RWPE2 (cell line): ENCODE measurements at regions not wholly inside any gene's neighbourhood (a gene's known extent, or its start where the extent isn't known, plus 50 kb on each side); places are given as distances from the start of the nearest gene placed in this dataset.
A peak's percentile ranks its signal among the peaks of the same experiment; 100 is the strongest.

ENCODE experiments used
- ATAC-seq: fragments of 200-7000 bp; cut with Tn5 transposase; 3 replicates; pipeline ENCODE4 v1.9.1; 2021; ENCODE audit warnings: low read depth
- DNase-seq: peaks from one replicate; pipeline ENCODE4 v3.0.0-alpha.2; 2020; ENCODE audit warnings: low spot score
- H3K27ac ChIP-seq: fragments of 450-650 bp; 2 replicates; pipeline ENCODE4 v1.5.1; 2017; ENCODE audit warnings: mild to moderate bottlenecking; ENCODE audit not compliant: poor library complexity, severe bottlenecking
- H3K27me3 ChIP-seq: fragments of 250-450 bp; sonication (Bioruptor Pico); 2 replicates; pipeline ENCODE4 v1.5.1; 2021; ENCODE audit warnings: mild to moderate bottlenecking, moderate library complexity; ENCODE audit not compliant: insufficient read depth, poor library complexity, severe bottlenecking
- H3K36me3 ChIP-seq: fragments of 250-450 bp; sonication (Bioruptor Pico); 2 replicates; pipeline ENCODE4 v1.5.1; 2020; ENCODE audit warnings: low read depth, mild to moderate bottlenecking, moderate library complexity
- H3K4me1 ChIP-seq: fragments of 250-450 bp; sonication (Bioruptor Pico); 2 replicates; pipeline ENCODE4 v1.5.1; 2021; ENCODE audit warnings: mild to moderate bottlenecking, moderate library complexity; ENCODE audit not compliant: insufficient read depth, poor library complexity, severe bottlenecking
- H3K4me3 ChIP-seq: fragments of 250-450 bp; sonication (Bioruptor Pico); 2 replicates; pipeline ENCODE4 v1.5.1; 2021; ENCODE audit warnings: mild to moderate bottlenecking, moderate library complexity; ENCODE audit not compliant: severe bottlenecking
- H3K9me3 ChIP-seq: fragments of 250-450 bp; sonication (Bioruptor Pico); 2 replicates; pipeline ENCODE4 v1.5.1; 2021; ENCODE audit warnings: mild to moderate bottlenecking, moderate library complexity; ENCODE audit not compliant: severe bottlenecking
- CTCF ChIP-seq: fragments of 450-650 bp; IDR thresholded peaks from one replicate; pipeline ENCODE4 v1.5.1; 2017; ENCODE audit warnings: mild to moderate bottlenecking, moderate library complexity; ENCODE audit not compliant: poor library complexity, severe bottlenecking

- no peak for DNase-seq
- no peaks in the 10 kb centered on the region for H3K9me3 ChIP-seq
- H3K4me1 ChIP-seq, result peaks cover 7% of the 10 kb centered on the region
- peak; percentile 23; the same call in 1 of the 3 replicates for ATAC-seq
- TF ChIP-seq CTCF, result no peak
- H3K27me3 ChIP-seq, result no peaks in the 10 kb centered on the region
- H3K27ac ChIP-seq, result no peak overlapping the region
- H3K36me3 ChIP-seq, result no peaks in the 10 kb centered on the region
- no peak overlapping the region for H3K4me3 ChIP-seq
These were observed 145.5 kb downstream of the DLEU7 start for GRCh38 chr13:50697746-50698539.

GRCh38 chr13:50699874-50700663, 143.4 kb downstream of the DLEU7 start:
- ATAC-seq (no peak), DNase-seq (no peak)
- H3K4me1 ChIP-seq, result peaks cover 7% of the 10 kb centered on the region
- H3K27me3 ChIP-seq, result no peaks in the 10 kb centered on the region
- no peaks in the 10 kb centered on the region for H3K9me3 ChIP-seq
- no peak for TF ChIP-seq CTCF
- no peak overlapping the region for H3K4me3 ChIP-seq
- H3K36me3 ChIP-seq, result no peaks in the 10 kb centered on the region
- no peak overlapping the region for H3K27ac ChIP-seq

- no peak overlapping the region for H3K27ac ChIP-seq
- DNase-seq (no peak), ATAC-seq (no peak)
- no peaks in the 10 kb centered on the region for H3K9me3 ChIP-seq
- H3K4me1 ChIP-seq, result peaks cover 7% of the 10 kb centered on the region
- no peaks in the 10 kb centered on the region for H3K36me3 ChIP-seq
- H3K4me3 ChIP-seq, result no peak overlapping the region
- H3K27me3 ChIP-seq, result no peaks in the 10 kb centered on the region
- no peak for TF ChIP-seq CTCF
These were observed 142.7 kb downstream of the DLEU7 start for GRCh38 chr13:50700664-50701305.

GRCh38 chr13:50701469-50701868, 142.0 kb downstream of the DLEU7 start:
- Histone ChIP-seq H3K9me3 (no peaks in the 10 kb centered on the region), H3K4me3 (no peak overlapping the region), H3K27me3 (no peaks in the 10 kb centered on the region), H3K4me1 (peaks cover 7% of the 10 kb centered on the region), H3K27ac (no peak overlapping the region), H3K36me3 (no peaks in the 10 kb centered on the region)
- TF ChIP-seq CTCF, result no peak
- DNase-seq (no peak), ATAC-seq (no peak)
